Astrocyte of the hippocampus (primary cell): ENCODE measurements at regions not wholly inside any gene's neighbourhood (a gene's known extent, or its start where the extent isn't known, plus 50 kb on each side); places are given as distances from the start of the nearest gene placed in this dataset.
"Not testable (repeated sequence)": the region's sequence is repeated elsewhere in the genome, so short reads cannot be mapped to it uniquely, and the experiment has no call there.

Experiments used
- DNase-seq: peaks from one replicate; pipeline ENCODE4 v3.0.0; 2011; ENCODE audit warnings: low read depth, low spot score

DNA sequence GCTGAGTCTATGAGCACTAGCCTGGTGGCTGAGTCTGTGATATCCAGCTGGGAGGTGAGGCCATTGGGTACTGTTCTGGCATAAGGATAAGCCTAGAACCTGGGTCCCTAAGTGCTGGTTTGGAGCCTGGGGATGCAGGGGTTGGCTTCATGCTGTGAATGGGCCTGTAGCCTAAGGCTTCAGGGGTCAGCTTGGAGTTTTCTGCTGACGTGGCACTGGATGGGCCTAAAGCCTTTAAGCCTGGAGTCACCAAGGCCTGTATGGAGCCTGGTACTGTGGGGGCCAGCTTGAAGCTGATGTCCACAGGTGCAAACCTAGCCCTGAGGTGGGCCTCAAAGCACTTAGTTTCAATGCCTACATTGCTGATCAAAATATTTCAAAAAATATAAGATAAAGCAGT is 979.6 kb upstream of the POU3F4 start:
- no peak for DNase-seq

- DNase-seq = no peak
Measured at GRCh38 chrX:82534086-82534597, 973.9 kb upstream of the POU3F4 start.

- not testable (repeated sequence) for DNase-seq
Measured at GRCh38 chrX:82537205-82537604, 970.9 kb upstream of the POU3F4 start.

DNA sequence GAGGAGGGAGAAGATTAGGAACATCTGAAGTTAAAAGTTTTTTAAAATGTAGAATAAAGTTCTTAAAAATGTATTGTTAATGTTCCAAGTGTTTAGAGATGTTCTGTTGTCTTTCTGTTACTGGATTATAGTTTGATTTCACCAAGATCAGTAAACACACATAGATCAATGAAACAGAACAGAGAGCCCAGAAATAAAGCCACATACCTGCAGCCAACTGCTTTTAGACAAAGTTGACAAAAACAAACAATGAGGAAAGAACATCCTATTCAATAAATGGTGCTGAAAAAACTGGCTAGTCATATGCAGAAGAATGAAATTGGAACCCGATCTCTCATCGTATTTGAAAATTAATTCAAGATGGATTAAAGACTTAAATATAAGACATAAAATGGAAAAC is 966.3 kb upstream of the POU3F4 start:
- DNase-seq = no peak

DNA sequence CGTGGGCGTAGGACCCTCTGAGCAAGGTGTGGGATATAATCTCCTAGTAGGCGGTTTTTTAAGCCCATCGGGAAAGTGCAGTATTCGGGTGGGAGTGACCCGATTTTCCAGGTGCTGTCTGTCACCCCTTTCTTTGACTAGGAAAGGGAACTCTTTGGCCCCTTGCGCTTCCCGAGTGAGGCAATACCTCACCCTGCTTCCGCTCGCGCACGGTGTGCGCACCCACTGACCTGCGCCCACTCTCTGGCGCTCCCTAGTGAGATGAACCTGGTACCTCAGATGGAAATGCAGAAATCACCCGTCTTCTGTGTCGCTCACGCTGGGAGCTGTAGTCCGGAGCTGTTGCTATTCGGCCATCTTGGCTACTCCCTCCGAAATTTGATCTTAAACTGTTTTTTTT is 955.9 kb upstream of the POU3F4 start:
- not testable (repeated sequence) for DNase-seq

- no peak for DNase-seq
Measured at GRCh38 chrX:82556588-82556987, 951.5 kb upstream of the POU3F4 start.

- DNase-seq = no peak
Measured at GRCh38 chrX:82585868-82586267, 922.2 kb upstream of the POU3F4 start.

- DNase-seq = peak; percentile 5
Measured at GRCh38 chrX:82589410-82589809, 918.7 kb upstream of the POU3F4 start.

DNA sequence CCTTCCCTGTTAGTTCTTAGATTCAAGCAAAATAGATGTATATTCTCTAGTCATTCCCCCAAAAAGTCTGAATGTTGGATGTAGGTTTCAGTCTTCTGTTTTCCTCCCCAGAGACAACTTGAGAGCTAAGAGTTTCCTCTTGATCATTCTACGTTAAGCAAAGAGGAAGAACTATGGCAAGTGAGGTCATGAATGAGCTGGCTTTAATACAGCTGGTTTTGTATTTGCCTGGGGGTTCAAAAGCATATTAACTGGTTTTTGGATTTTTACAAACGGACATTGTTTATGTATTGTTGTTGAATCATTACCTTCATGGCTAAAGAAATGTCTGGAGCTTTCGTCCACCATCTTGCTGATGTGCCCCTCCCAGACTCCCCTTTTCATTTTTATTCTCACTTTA is 916.7 kb upstream of the POU3F4 start:
- no peak for DNase-seq

GRCh38 chrX:82626978-82627377 is 881.1 kb upstream of the POU3F4 start:
- no peak for DNase-seq

DNA sequence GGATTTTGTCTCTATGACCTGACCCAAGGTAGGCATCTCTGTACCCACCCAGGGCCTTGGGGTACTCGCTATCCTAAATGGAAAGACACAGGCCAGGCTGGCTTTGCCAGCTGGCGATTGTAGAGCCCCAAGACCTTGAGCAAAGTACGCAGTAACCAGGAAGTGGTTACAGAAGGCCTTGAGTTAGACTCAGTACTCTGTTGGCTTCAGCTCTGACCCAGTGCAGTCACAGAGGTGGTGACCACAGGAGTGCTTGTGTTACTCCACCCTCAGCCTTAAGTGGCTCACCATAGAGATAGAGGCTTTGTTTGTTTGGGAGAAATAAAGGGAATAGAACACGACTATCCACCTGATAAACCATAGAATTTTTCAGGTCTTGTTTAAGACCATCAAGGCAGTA is 880.5 kb upstream of the POU3F4 start:
- no peak for DNase-seq

- peak; percentile 22 for DNase-seq
Measured at GRCh38 chrX:82648062-82648461, 860.0 kb upstream of the POU3F4 start.

- DNase-seq = no peak
Measured at GRCh38 chrX:82649645-82650044, 858.4 kb upstream of the POU3F4 start.

DNA sequence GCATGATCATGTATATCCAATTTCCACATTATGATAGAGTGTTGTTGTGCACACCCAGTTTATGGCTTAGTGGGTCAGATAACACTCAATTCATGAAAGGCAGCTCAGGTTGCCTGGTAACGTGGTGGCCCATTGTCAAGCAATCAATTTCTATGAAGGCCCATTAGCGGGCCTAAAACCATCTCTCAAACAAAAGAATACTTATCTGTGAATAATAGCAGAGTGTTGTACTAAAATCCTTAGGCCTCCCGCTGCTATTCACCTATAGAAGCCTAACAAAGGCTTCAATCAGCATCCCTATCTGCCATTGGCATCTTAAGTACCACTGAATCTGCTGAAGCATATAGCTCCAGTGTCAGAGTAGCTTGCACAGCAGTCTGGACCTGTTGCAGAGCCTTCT is 849.6 kb upstream of the POU3F4 start:
- DNase-seq = no peak

GRCh38 chrX:82666355-82666754 is 841.7 kb upstream of the POU3F4 start:
- no peak for DNase-seq

- no peak for DNase-seq
Measured at GRCh38 chrX:82675104-82675503, 833.0 kb upstream of the POU3F4 start.

- no peak for DNase-seq
Measured at GRCh38 chrX:82676386-82676785, 831.7 kb upstream of the POU3F4 start.

DNA sequence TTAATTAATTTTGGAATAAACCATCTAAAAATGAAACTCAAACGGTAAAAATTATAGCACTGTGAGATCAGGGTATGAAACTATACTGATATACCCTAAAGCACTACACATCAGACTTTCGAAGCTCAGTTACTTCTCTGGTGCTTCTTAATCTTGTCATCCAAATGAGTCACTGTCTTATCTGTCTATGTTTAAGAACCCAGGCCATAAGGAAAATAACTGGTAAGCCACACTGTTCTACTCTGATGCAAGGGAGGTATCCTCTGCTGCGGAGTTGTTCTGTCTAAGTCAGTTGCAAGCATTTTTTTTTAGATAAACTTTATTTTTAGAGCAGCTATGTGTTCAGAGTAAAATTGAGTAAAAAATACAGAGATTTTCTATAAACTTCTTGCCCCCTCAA is 830.8 kb upstream of the POU3F4 start:
- no peak for DNase-seq

DNA sequence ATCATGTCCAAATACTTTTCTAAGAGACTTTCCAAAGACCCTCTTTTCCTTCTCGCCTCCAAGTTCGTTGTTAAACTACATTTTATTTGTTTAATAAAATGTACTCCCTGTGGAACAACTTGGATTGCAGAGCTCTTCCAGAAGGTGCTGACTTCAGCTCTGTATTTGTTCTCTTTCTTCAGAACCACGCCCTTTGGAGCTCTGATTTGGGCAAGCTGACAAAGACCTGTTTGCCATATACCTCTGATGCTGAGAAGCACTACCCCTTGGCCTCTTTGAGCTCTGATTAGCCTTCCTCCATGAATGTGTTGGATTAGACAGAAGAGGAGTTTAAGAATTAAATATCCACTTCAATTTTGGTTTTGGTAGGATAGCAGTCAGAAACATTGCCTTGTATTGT is 815.1 kb upstream of the POU3F4 start:
- DNase-seq = no peak

DNA sequence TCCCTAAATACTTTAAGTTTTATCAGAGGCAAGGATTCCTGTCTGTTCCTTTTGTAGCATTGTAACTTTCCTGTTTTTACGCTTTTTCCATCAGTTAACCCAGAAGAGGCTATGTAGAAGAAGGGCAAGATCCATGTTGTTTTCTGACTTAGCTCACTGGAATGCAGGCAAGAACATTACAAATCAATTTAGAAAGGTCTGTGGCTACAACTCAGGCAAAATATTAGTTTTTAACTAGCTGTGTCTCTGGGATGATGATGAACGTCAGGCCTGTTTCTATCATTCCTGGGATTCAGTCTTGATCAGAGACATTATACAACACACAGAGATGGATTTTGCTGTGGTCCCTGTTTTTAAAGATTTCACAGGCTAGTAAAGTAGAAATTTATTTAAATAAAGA is 813.0 kb upstream of the POU3F4 start:
- DNase-seq = peak; percentile 21

GRCh38 chrX:82703551-82703950 is 804.5 kb upstream of the POU3F4 start:
- DNase-seq = no peak

- DNase-seq = no peak
Measured at GRCh38 chrX:82711457-82711856, 796.6 kb upstream of the POU3F4 start.

- no peak for DNase-seq
Measured at GRCh38 chrX:82721891-82722290, 786.2 kb upstream of the POU3F4 start.

GRCh38 chrX:82723806-82724205 is 784.3 kb upstream of the POU3F4 start:
- no peak for DNase-seq

- peak; percentile 69 for DNase-seq
Measured at GRCh38 chrX:82727436-82727835, 780.7 kb upstream of the POU3F4 start.
